OCI-LY1 (cell line): ENCODE measurements at regions not wholly inside any gene's neighbourhood (a gene's known extent, or its start where the extent isn't known, plus 50 kb on each side); places are given as distances from the start of the nearest gene placed in this dataset.

ENCODE experiments used
- CTCF ChIP-seq: fragments of 200-600 bp; sonication (generic), shearing (Covaris generic); IDR thresholded peaks from 2 replicates; pipeline ENCODE4 v1.5.1; 2017; ENCODE audit warnings: mild to moderate bottlenecking, antibody characterized with exemption, low read length, moderate library complexity, mixed read lengths
- EZH2 ChIP-seq: fragments of 200-600 bp; sonication (generic), shearing (Covaris generic); IDR thresholded peaks from 2 replicates; pipeline ENCODE4 v1.8.0; 2017; ENCODE audit warnings: borderline replicate concordance, mixed run types, mild to moderate bottlenecking, antibody characterized with exemption, low read length, moderate library complexity, mixed read lengths

- TF ChIP-seq CTCF (no peak), EZH2 (no peak)
These were observed 151.1 kb upstream of the GSE1 start for GRCh38 chr16:85461814-85462713.
